Keratinocyte (primary cell): ENCODE measurements at regions not wholly inside any gene's neighbourhood (a gene's known extent, or its start where the extent isn't known, plus 50 kb on each side); places are given as distances from the start of the nearest gene placed in this dataset.

Experiments
- EZH2 ChIP-seq: IDR thresholded peaks from one replicate; pipeline ENCODE4 v1.6.1; 2012; ENCODE audit warnings: inconsistent platforms, mild to moderate bottlenecking, low read length, moderate library complexity
- TF ChIP-seq, protein P1 (sequence below), 3 experiments: IDR thresholded peaks in 1 of 3; conservative IDR thresholded peaks in 1 of 3; optimal IDR thresholded peaks in 1 of 3; 2 replicates in 2 of 3; 3 replicates in 1 of 3; pipeline versions ENCODE3 to v1.5.1; 2011; ENCODE audit warnings: low read length in 3 of 3, mild to moderate bottlenecking in 3 of 3, moderate library complexity in 2 of 3, control low read depth in 1 of 3, inconsistent platforms in 1 of 3; ENCODE audit not compliant: insufficient read depth in 2 of 3; ENCODE audit errors: extremely low read depth in 1 of 3

DNA sequence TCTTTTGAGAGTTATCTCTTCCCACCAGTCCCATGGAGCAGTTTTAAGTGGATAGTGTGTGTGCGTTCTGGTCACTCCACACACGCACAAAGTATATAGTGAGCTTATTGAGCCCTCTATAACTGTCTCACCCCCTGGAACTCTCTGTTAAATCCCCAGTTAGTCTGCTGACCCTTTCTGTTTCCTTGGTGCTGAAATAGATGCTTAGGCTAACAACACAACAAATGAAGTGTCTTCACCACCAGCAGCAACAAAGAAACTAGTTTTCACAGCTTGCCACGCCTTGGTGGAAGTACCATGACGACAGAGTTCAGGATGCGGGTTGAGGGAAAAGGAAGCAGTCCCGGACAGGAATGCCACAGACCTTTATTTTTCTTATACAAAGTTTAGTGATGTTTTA, 203.5 kb upstream of the TMEFF2 start:
- TF ChIP-seq, protein P1, sequence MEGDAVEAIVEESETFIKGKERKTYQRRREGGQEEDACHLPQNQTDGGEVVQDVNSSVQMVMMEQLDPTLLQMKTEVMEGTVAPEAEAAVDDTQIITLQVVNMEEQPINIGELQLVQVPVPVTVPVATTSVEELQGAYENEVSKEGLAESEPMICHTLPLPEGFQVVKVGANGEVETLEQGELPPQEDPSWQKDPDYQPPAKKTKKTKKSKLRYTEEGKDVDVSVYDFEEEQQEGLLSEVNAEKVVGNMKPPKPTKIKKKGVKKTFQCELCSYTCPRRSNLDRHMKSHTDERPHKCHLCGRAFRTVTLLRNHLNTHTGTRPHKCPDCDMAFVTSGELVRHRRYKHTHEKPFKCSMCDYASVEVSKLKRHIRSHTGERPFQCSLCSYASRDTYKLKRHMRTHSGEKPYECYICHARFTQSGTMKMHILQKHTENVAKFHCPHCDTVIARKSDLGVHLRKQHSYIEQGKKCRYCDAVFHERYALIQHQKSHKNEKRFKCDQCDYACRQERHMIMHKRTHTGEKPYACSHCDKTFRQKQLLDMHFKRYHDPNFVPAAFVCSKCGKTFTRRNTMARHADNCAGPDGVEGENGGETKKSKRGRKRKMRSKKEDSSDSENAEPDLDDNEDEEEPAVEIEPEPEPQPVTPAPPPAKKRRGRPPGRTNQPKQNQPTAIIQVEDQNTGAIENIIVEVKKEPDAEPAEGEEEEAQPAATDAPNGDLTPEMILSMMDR (optimal IDR thresholded peaks at IDR 0.05 in 1 of 3, IDR thresholded peaks at IDR 0.05 in 1 of 3, conservative IDR thresholded peaks at IDR 0.05 in 1 of 3; ENCODE audit: extremely low read depth in 1 of 3, insufficient read depth in 2 of 3, low read length in 3 of 3): no peak
- TF ChIP-seq EZH2: no peak
